Duodenal mucosa (tissue), 2 donors: ENCODE measurements at regions not wholly inside any gene's neighbourhood (a gene's known extent, or its start where the extent isn't known, plus 50 kb on each side); places are given as distances from the start of the nearest gene placed in this dataset.
"Not testable (repeated sequence)": the region's sequence is repeated elsewhere in the genome, so short reads cannot be mapped to it uniquely, and the experiment has no call there.

ENCODE experiments used
- H3K27ac ChIP-seq: one replicate; pipeline ENCODE4 v1.7.0; 2013; ENCODE audit warnings: low read depth, low read length
- H3K27me3 ChIP-seq, 2 donors: one replicate each; pipeline ENCODE4 v1.7.0; 2013; ENCODE audit warnings: low read length in 2 of 2, control low read depth in 1 of 2; ENCODE audit not compliant: insufficient read depth in 2 of 2, control insufficient read depth in 1 of 2
- H3K36me3 ChIP-seq, 2 donors: one replicate each; pipeline ENCODE4 v1.7.0; 2013; ENCODE audit warnings: low read length in 2 of 2, control low read depth in 1 of 2; ENCODE audit not compliant: insufficient read depth in 2 of 2, control insufficient read depth in 1 of 2
- H3K4me1 ChIP-seq, 2 donors: one replicate each; pipeline ENCODE4 v1.7.0; 2013; ENCODE audit warnings: low read length in 2 of 2, control low read depth in 1 of 2; ENCODE audit not compliant: insufficient read depth in 2 of 2, control insufficient read depth in 1 of 2
- H3K4me3 ChIP-seq, 2 donors: one replicate each; pipeline ENCODE4 v1.7.0; 2013; ENCODE audit warnings: low read length in 2 of 2, low read depth in 1 of 2
- H3K9ac ChIP-seq, 2 donors: one replicate each; pipeline ENCODE4 v1.7.0; 2013; ENCODE audit warnings: low read length in 2 of 2, low read depth in 1 of 2
- H3K9me3 ChIP-seq, 2 donors: one replicate each; pipeline ENCODE4 v1.7.0; 2013; ENCODE audit warnings: low read length in 2 of 2, control low read depth in 1 of 2; ENCODE audit not compliant: control insufficient read depth in 1 of 2

DNA sequence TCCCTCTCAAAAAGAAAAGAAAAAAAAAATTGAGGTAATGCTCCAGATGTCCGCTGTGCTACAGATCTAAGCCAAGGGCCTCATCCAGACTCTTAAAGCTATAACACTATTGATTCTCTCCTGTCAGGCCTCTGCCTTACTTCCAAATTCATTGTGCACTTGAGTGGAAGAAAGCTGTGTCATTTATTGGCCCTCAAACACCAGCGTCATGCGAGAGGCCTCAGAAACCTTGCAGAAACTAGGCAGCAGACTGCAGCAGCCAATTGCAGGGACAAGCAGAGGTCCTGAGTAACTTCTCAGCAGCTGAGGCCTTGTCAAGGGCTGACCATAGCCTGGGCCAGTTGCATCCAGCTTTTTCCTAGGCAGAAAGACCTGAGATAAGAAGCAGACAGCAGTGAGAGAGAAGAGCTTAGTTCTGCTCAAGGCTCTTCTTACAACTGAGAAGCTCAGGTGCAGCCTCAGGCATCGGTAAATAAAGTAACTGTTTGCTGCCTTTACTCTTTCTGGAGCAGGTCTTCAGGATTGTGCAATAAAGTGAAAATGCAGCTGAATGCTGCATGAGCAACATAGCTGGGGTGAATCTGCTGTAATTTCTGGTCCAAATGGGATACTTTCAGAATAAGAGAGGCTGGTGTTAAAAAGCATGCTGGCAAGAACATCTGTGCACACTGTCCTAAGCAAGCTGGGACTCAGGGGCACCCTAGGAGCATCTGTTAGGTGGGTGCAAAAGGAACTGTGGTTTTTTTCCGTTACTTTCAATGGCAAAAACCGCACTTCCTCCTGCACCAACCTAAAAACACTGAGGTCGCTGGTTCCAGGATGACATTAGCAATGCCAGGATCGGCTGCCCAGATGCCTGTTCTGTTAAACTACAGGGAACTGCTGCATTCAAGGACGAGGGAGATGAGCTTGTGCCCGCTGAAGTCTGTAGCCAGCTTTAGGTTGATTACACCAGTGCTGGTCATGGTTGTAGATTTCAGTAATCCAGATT, 181.8 kb upstream of the PFKP start:
- Histone ChIP-seq H3K9ac (no peak overlapping the region), H3K27me3 (no peaks in the 10 kb centered on the region), H3K9me3 (no peaks in the 10 kb centered on the region), H3K4me1 (no peaks in the 10 kb centered on the region), H3K36me3 (no peaks in the 10 kb centered on the region), H3K27ac (no peak overlapping the region), H3K4me3 (no peak overlapping the region)

DNA sequence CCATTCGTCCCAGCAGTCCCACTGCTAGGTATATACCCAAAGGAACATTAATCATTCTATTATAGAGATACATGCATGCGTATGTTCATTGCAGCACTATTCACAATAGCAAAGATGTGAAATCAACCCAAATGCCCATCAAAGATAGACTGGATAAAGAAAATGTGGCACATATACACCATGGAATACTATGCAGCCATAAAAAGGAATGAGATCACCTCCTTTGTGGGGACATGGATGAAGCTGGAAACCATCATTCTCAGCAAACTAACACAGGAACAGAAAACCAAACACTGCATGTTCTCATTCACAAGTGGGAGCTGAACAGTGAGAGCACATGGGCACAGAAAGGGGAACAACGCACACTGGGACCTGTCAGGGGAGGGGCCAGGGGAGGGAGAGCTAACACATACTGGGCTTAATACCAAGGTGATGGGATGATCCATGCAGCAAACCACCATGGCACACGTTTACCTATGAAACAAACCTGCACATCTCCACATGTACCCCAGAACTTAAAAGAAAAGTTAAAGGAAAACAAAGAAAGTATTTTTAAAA, 183.3 kb upstream of the PFKP start:
- H3K9ac ChIP-seq, H3K36me3 ChIP-seq, H3K27me3 ChIP-seq, H3K4me3 ChIP-seq, H3K27ac ChIP-seq, H3K9me3 ChIP-seq, H3K4me1 ChIP-seq: not testable (repeated sequence)

DNA sequence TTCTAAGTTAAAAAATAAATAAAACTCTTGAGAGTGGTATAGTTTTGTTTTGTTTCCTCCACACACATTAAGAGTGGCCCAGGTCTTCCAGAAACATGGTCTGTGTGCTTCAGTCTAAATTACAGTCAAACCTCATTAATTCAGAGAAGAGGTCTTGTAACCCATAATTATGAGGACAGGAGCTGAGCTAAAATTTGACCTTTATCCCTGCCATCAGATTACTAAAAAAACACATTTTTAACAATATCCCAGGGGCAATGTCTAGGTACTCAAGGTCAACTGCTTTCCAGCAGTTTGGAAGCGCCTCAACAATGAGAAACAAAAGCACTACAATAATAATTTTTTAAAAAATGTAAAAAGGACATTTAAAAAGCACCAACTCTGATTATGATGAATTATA, 184.1 kb upstream of the PFKP start:
- Histone ChIP-seq H3K9me3 (no peaks in the 10 kb centered on the region), H3K27me3 (no peaks in the 10 kb centered on the region), H3K4me3 (no peak overlapping the region), H3K27ac (no peak overlapping the region), H3K36me3 (no peaks in the 10 kb centered on the region), H3K4me1 (no peaks in the 10 kb centered on the region), H3K9ac (no peak overlapping the region)

DNA sequence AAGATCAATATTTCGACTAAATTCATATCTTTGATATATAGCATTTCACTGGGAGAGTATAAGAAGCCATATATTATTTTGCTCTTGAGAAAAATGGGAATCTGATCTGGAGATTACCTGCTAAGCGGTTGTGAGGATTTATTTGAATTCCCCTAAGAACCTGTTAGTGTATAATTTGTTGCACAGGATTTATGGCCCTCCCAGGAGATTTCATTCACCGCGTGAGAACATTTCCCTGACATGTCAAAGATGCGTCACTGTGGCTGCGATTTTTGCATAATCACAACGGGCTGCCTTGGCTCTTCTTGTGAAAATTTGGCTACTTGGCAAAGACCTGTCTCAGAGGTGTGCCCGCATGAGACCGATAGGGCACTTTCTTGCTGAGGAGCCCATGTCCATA, 184.7 kb upstream of the PFKP start:
- no peak overlapping the region for H3K4me3 ChIP-seq
- H3K36me3 ChIP-seq = no peaks in the 10 kb centered on the region
- no peaks in the 10 kb centered on the region for H3K9me3 ChIP-seq
- no peaks in the 10 kb centered on the region for H3K27me3 ChIP-seq
- H3K4me1 ChIP-seq = no peaks in the 10 kb centered on the region
- no peak overlapping the region for H3K9ac ChIP-seq
- H3K27ac ChIP-seq = no peak overlapping the region

- Histone ChIP-seq H3K27me3 (no peaks in the 10 kb centered on the region), H3K36me3 (no peaks in the 10 kb centered on the region), H3K9me3 (no peaks in the 10 kb centered on the region), H3K9ac (no peak overlapping the region), H3K27ac (no peak overlapping the region), H3K4me1 (no peaks in the 10 kb centered on the region), H3K4me3 (no peak overlapping the region)
These were observed 185.4 kb upstream of the PFKP start for GRCh38 chr10:2881720-2882620.

DNA sequence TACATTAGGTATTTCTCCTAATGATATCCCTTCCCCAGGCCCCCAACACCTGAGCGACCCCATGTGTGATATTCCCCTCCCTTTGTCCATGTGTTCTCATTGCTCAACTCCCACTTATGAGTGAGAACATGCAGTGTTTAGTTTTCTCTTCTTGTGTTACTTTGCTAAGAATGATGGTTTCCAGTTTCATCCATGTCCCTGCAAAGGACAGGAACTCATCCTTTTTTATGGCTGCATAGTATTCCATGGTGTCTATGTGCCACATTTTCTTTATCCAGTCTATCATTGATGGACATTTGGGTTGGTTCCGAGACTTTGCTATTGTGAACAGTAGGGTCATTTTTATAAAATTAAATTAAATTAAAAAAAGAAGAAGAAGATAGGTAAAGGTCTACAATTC, 187.3 kb upstream of the PFKP start:
- H3K27me3 ChIP-seq, H3K4me1 ChIP-seq, H3K4me3 ChIP-seq, H3K36me3 ChIP-seq, H3K9me3 ChIP-seq, H3K27ac ChIP-seq, H3K9ac ChIP-seq: not testable (repeated sequence)

- Histone ChIP-seq H3K4me3 (no peak overlapping the region), H3K9me3 (no peaks in the 10 kb centered on the region), H3K36me3 (no peaks in the 10 kb centered on the region), H3K9ac (no peak overlapping the region), H3K4me1 (no peaks in the 10 kb centered on the region), H3K27ac (no peak overlapping the region), H3K27me3 (no peaks in the 10 kb centered on the region)
These were observed 188.5 kb upstream of the PFKP start for GRCh38 chr10:2878818-2879217.

GRCh38 chr10:2876032-2876431, 191.3 kb upstream of the PFKP start:
- Histone ChIP-seq H3K27me3 (no peaks in the 10 kb centered on the region), H3K9ac (no peak overlapping the region), H3K36me3 (no peaks in the 10 kb centered on the region), H3K27ac (no peak overlapping the region), H3K9me3 (no peaks in the 10 kb centered on the region), H3K4me3 (no peak overlapping the region), H3K4me1 (no peaks in the 10 kb centered on the region)

DNA sequence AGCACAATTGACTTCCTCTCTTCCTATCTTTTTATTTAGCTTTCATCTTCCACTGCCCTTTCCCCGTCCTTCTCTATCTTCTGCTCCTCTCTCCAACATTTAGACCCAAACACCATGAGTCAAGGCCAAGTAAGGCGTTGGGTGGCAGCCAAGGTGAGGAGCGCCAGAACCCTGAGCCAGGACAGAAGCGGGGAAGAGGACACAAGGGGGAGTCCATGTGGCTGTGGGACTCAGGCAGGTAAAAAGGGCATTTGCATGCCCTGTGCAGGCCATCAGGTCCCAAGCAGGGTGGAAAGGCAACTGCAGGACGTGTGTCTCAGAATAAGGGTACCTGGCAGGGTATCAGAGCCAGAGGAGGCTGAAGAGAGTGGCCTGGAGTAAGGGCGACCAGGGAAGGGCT, 192.4 kb upstream of the PFKP start:
- H3K4me1 ChIP-seq = no peaks in the 10 kb centered on the region
- no peaks in the 10 kb centered on the region for H3K9me3 ChIP-seq
- no peak overlapping the region for H3K27ac ChIP-seq
- no peak overlapping the region for H3K4me3 ChIP-seq
- H3K27me3 ChIP-seq = no peaks in the 10 kb centered on the region
- no peak overlapping the region for H3K9ac ChIP-seq
- H3K36me3 ChIP-seq = no peaks in the 10 kb centered on the region

- Histone ChIP-seq H3K27ac (no peak overlapping the region), H3K4me3 (no peak overlapping the region), H3K27me3 (no peaks in the 10 kb centered on the region), H3K4me1 (no peaks in the 10 kb centered on the region), H3K9me3 (no peaks in the 10 kb centered on the region), H3K9ac (no peak overlapping the region), H3K36me3 (no peaks in the 10 kb centered on the region)
These were observed 193.6 kb upstream of the PFKP start for GRCh38 chr10:2873769-2874168.
